ENCODE measurements at regions not wholly inside any gene's neighbourhood (a gene's known extent, or its start where the extent isn't known, plus 50 kb on each side); places are given as distances from the start of the nearest gene placed in this dataset.

- Histone ChIP-seq H3K36me3 (no peaks in the 10 kb centered on the region), H3K27ac (no peak overlapping the region), H3K9me3 (no peaks in the 10 kb centered on the region), H3K4me3 (no peak overlapping the region), H3K27me3 (no peaks in the 10 kb centered on the region), H3K4me1 (no peaks in the 10 kb centered on the region)
- 56% methylated on average over 1 of the region's 1 CpG for WGBS (ENCODE audit: insufficient coverage, low coverage, low lambda C conversion rate, missing lambda C conversion rate)
- intact Hi-C loops (cut with DNase I): no loop called here
- no peak for TF ChIP-seq POLR2A (IDR thresholded peaks at IDR 0.05)
- TF ChIP-seq, protein P1, sequence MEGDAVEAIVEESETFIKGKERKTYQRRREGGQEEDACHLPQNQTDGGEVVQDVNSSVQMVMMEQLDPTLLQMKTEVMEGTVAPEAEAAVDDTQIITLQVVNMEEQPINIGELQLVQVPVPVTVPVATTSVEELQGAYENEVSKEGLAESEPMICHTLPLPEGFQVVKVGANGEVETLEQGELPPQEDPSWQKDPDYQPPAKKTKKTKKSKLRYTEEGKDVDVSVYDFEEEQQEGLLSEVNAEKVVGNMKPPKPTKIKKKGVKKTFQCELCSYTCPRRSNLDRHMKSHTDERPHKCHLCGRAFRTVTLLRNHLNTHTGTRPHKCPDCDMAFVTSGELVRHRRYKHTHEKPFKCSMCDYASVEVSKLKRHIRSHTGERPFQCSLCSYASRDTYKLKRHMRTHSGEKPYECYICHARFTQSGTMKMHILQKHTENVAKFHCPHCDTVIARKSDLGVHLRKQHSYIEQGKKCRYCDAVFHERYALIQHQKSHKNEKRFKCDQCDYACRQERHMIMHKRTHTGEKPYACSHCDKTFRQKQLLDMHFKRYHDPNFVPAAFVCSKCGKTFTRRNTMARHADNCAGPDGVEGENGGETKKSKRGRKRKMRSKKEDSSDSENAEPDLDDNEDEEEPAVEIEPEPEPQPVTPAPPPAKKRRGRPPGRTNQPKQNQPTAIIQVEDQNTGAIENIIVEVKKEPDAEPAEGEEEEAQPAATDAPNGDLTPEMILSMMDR (IDR thresholded peaks at IDR 0.05): no peak
- no peak for ATAC-seq
- no peak for DNase-seq
These were observed 402.4 kb upstream of the ADARB2 start for GRCh38 chr10:2139746-2140145.

DNA sequence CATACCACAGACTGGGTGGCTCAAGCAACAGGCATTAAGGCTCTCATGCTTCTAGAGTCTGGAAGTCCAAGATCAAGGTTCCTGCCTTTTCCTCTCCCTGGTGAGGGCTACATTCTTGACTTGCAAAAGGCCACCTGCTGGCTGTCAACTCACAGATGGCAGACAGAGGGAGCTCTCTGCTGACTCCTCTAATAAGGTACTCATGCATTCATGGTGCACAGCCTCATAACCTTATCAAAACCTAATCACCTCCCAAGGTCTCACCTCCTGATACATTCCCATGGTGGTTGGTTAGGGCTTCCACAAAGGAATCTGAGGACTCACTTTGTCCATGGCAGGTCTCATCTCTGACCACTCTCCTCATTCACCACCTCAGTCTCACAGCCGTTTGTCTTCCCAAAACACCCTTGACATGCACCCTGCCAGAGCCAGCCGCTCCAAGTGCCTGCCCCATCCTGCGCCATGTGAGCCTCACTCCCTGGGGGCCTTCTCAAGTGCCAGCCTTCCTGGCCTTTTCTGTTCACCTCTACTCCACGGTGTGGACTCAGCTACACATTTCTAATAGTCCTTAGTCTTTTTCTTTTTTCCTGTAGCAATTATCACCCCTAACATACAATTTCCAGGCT, 400.3 kb upstream of the ADARB2 start:
- Histone ChIP-seq H3K4me1 (no peaks in the 10 kb centered on the region), H3K27me3 (no peaks in the 10 kb centered on the region), H3K4me3 (no peak overlapping the region), H3K9me3 (no peaks in the 10 kb centered on the region), H3K36me3 (no peaks in the 10 kb centered on the region), H3K27ac (no peak overlapping the region)
- WGBS (ENCODE audit: insufficient coverage, low coverage, low lambda C conversion rate, missing lambda C conversion rate): 78% methylated on average over 4 of the region's 4 CpGs
- no peak for DNase-seq
- no peak for TF ChIP-seq POLR2A (IDR thresholded peaks at IDR 0.05)
- TF ChIP-seq, protein P1 (IDR thresholded peaks at IDR 0.05): peak in 2 of 4 donors; percentile 15 to 38
- ATAC-seq: peak in 1 of 4 donors; percentile 50
- intact Hi-C loops (cut with DNase I): no loop called here

- 55% methylated on average over 10 of the region's 10 CpGs for WGBS (ENCODE audit: insufficient coverage, low coverage, low lambda C conversion rate, missing lambda C conversion rate)
- TF ChIP-seq, protein P1 (IDR thresholded peaks at IDR 0.05): no peak
- no peak for TF ChIP-seq POLR2A (IDR thresholded peaks at IDR 0.05)
- H3K36me3 ChIP-seq: no peaks in the 10 kb centered on the region
- no peak for ATAC-seq
- intact Hi-C loops (cut with DNase I): no loop called here
- H3K9me3 ChIP-seq: no peaks in the 10 kb centered on the region
- H3K27ac ChIP-seq: no peak overlapping the region
- H3K27me3 ChIP-seq: no peaks in the 10 kb centered on the region
- no peaks in the 10 kb centered on the region for H3K4me1 ChIP-seq
- no peak overlapping the region for H3K4me3 ChIP-seq
- no peak for DNase-seq
These were observed 393.5 kb upstream of the ADARB2 start for GRCh38 chr10:2130705-2131305.

- no peaks in the 10 kb centered on the region for H3K9me3 ChIP-seq
- H3K4me1 ChIP-seq: no peaks in the 10 kb centered on the region
- TF ChIP-seq, protein P1 (IDR thresholded peaks at IDR 0.05): no peak
- TF ChIP-seq POLR2A (IDR thresholded peaks at IDR 0.05): no peak
- WGBS (ENCODE audit: insufficient coverage, low coverage, low lambda C conversion rate, missing lambda C conversion rate): 82% methylated on average over 3 of the region's 3 CpGs
- no peak overlapping the region for H3K4me3 ChIP-seq
- no peak overlapping the region for H3K27ac ChIP-seq
- ATAC-seq (no peak), DNase-seq (no peak)
- intact Hi-C loops (cut with DNase I): no loop called here
- no peaks in the 10 kb centered on the region for H3K27me3 ChIP-seq
- no peaks in the 10 kb centered on the region for H3K36me3 ChIP-seq
These were observed 391.7 kb upstream of the ADARB2 start for GRCh38 chr10:2128991-2129390.

Measured in right lobe of liver (tissue), 6 donors.